ENCODE measurements at regions not wholly inside any gene's neighbourhood (a gene's known extent, or its start where the extent isn't known, plus 50 kb on each side); places are given as distances from the start of the nearest gene placed in this dataset.
"Not testable (repeated sequence)": the region's sequence is repeated elsewhere in the genome, so short reads cannot be mapped to it uniquely, and the experiment has no call there.

- no peak for FAIRE-seq
Measured at GRCh38 chr1:238776126-238776525, 610.2 kb upstream of the CHRM3 start.

GRCh38 chr1:238772322-238772721, 614.0 kb upstream of the CHRM3 start:
- FAIRE-seq (no peak), DNase-seq (ENCODE audit: low spot score) (no peak)

More at GRCh38 chr1:238776126-238776525, 610.2 kb upstream of the CHRM3 start:
- DNase-seq (ENCODE audit: low spot score): no peak

DNA sequence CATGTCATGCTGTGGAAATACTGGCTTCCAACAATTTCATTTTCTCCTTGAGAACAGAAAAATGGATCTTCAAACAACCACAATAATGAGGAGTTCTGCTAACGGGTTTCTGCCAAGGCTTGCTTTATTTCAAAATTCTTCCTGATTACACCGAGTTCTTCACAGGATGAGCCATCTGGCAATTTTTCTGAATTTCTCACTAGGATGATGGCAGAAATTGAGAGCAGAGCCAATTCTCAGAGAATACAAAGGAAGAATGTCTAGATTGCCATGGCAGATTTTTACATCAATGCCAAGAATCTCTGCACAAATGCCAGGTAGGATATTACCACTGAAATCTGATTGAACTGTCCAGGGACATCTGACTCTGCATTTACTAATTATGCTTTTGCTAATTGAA, 619.0 kb upstream of the CHRM3 start:
- DNase-seq (ENCODE audit: low spot score) (no peak), FAIRE-seq (no peak)

- FAIRE-seq (no peak), DNase-seq (ENCODE audit: low spot score) (no peak)
Measured at GRCh38 chr1:238764779-238765178, 621.6 kb upstream of the CHRM3 start.

- no peak for FAIRE-seq
- DNase-seq (ENCODE audit: low spot score): no peak
Measured at GRCh38 chr1:238753252-238753651, 633.1 kb upstream of the CHRM3 start.

DNA sequence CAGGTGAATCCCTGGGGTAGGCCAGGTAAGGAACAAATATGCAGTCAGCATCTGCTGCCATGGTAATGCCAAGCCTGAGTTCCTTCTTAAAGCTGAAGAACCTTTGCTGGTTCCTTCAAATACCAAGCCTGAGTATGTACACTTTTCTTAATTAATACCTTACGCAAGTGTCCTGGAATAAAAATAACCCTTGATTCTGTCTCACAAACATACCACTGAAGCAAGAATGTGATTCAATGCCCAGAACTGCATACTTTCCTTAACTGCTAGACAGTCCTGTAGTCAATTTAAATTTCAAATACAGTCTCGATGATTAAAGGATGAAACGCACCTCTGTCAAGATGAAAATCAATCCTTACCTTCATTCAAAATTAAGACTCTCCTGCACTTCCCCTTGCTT, 634.0 kb upstream of the CHRM3 start:
- FAIRE-seq (no peak), DNase-seq (ENCODE audit: low spot score) (no peak)

- FAIRE-seq (no peak), DNase-seq (ENCODE audit: low spot score) (no peak)
Measured at GRCh38 chr1:238745069-238745468, 641.3 kb upstream of the CHRM3 start.

DNA sequence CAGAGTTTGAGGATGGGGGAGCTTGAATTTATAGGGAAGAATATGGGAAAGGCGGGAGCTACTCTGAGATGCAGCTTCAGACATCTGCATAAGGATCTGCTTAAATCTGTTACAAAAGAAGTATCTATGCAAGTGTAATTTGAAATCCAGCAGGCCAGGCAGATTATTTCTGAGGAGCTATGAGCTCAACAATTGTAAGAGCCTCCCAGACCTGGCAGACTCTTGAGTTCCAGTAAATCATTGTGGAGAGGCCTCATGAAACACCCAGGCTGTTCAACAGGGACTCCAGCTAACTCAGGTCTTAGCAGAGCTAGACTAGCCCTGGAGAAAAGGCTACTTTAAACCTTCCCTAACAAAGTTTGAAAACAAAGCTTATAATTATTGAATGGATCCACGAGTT, 647.5 kb upstream of the CHRM3 start:
- no peak for FAIRE-seq
- no peak for DNase-seq (ENCODE audit: low spot score)

DNA sequence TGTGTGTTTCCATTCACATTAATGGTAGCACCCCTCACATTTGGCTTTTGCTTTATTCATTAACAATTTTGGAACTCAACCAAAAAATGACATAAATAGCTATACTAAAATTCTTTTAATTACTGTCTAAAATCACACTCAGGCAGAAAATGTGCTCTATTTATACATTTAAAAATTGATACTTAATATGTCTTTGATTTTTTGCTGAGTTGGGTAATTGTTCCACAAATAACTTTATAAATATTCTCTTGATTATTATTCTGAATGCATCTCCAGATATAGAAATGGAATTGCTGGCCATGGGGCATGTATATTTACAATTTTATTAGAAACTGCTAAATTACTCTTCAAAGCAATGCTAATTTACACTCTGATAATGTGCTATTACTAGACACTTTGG, 658.7 kb upstream of the CHRM3 start:
- FAIRE-seq: no peak

GRCh38 chr1:238722812-238723211, 663.6 kb upstream of the CHRM3 start:
- FAIRE-seq (no peak), DNase-seq (ENCODE audit: low spot score) (no peak)

More for the DNA sequence above, 658.7 kb upstream of the CHRM3 start:
- DNase-seq (ENCODE audit: low spot score): no peak

GRCh38 chr1:238710697-238711096, 675.7 kb upstream of the CHRM3 start:
- FAIRE-seq (no peak), DNase-seq (ENCODE audit: low spot score) (no peak)

DNA sequence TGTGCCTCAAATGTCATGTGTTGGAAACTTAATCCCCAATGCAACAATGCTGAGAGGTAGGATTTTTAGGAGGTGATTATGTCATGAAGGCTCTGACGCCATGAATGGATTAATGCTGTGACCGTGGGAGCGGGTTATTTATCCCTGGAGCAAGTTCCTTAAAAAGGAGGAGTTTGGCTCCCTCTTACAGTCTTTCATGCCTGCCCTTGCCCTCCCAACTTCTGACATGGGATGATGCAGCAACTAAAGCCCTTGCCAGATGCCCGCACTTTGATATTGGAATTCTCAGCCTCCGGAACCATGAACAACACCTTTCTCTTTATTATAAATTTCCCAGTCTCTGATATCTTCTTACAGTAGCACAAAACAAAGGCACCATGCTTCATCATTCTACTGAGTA, 685.3 kb upstream of the CHRM3 start:
- DNase-seq (ENCODE audit: low spot score): no peak

DNA sequence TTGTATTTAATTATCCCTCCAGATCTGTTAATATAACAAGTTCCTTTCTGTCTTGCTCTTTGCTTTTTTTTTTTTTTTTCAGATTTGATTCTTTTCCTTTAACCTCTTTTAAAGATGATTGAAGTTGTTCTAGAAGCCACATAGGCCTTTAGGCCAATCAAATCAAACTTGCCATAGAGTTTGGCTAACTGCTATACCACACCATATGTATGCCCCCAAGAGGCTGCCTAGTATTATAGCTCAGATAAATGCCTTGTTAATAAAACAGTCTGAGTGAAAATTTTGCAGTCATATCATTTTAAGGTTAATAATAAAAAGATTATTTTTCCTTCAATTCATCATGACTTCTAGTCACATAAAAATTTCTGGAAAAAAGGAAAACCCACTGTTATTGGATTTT, 696.0 kb upstream of the CHRM3 start:
- FAIRE-seq (no peak), DNase-seq (ENCODE audit: low spot score) (no peak)

More for the DNA sequence above, 685.3 kb upstream of the CHRM3 start:
- no peak for FAIRE-seq

DNA sequence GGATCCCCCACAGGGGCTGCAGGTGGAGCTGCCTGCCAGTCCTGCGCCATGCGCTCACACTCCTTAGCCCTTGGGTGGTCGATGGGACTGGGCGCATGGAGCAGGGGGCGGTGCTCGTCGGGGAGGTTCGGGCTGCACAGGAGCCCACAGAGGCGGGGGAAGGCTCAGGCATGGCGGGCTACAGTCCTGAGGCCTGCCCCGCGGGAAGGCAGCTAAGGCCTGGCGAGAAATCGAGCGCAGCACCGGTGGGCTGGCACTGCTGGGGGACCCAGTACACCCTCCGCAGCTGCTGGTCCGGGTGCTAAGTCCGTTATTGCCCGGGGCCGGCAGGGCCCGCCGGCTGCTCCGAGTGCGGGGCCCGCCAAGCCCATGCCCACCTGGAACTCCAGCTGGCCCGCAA, 701.8 kb upstream of the CHRM3 start:
- FAIRE-seq; DNase-seq (ENCODE audit: low spot score): not testable (repeated sequence)

DNA sequence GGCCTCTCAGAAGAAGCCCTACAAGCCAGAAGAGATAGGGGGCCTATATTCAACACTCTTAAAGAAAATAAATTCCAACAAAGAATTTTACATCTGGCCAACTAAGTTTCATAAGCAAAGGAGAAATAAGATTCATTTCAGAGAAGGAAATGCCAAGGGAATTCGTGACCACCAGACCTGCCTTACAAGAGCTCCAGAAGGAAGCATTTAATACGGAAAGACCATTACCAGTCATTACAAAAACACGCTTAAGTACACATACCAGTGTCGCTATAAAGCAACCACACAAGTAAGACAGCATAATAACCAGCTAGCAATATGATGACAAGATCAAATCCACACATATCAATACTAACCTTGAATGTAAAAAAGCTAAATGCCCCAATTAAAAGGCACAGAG, 704.9 kb upstream of the CHRM3 start:
- DNase-seq (ENCODE audit: low spot score) (no peak), FAIRE-seq (no peak)

- DNase-seq (ENCODE audit: low spot score) (no peak), FAIRE-seq (no peak)
Measured at GRCh38 chr1:238681021-238681420, 705.3 kb upstream of the CHRM3 start.

- FAIRE-seq (no peak), DNase-seq (ENCODE audit: low spot score) (no peak)
Measured at GRCh38 chr1:238677567-238677966, 708.8 kb upstream of the CHRM3 start.

DNA sequence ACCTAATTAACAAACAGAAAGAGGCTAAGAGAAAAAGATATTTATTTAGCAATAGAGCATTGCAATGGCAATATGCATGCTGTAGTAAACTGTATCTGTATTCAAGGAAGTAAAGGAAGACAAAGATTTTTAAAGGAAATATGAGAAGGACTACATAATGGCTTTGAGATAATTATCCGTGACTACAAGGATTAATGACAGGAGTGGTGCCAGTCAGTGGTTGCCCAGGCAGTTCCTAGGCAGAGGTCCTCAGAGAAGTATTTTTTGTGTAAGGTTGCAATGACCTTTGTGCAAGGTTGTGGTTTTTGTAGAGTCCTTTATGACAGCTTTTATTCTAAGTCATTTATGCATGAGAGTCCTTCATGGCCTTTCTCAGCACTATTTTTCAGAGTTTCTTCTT, 711.1 kb upstream of the CHRM3 start:
- DNase-seq (ENCODE audit: low spot score): no peak
- FAIRE-seq: no peak

DNA sequence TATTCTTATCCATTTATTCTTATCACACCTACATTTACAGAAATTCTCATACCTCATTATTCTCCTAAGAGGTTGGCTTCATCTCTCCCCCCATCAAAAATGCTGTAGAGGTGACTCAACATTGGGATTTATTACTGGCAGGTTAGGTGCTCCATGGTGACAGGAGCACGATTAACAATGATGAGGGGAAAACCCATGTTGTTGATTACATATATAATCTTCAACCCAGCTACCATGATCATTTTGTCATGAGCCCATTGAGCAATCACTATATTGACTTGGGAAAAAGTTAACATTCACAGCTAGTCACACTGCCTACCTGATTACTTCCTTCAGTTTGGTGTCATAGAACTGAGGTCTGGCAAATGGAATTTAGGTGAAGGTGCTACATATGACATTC, 712.1 kb upstream of the CHRM3 start:
- DNase-seq (ENCODE audit: low spot score) (no peak), FAIRE-seq (no peak)

- DNase-seq (ENCODE audit: low spot score): no peak
- FAIRE-seq: no peak
Measured at GRCh38 chr1:238673561-238673960, 712.8 kb upstream of the CHRM3 start.

- no peak for FAIRE-seq
Measured at GRCh38 chr1:238672806-238673205, 713.6 kb upstream of the CHRM3 start.

DNA sequence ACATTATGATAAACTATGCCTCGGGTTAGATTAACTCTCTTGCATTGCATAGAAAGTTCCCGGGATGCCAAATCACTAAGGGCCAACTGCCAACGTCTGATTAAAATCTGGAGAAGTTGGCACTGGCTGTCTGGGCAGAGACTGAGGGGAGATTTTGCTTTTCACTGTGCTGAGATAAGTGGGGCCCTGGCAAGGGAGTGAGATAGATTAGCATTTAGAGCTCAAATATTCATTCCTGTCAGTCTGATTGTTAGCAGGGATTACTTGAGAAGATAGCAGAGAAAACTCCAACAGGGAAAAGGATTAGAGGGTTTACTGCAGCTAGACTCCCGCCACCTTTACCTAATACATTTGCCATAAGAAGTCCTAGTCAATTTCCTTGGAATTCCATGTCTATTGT, 714.1 kb upstream of the CHRM3 start:
- FAIRE-seq (no peak), DNase-seq (ENCODE audit: low spot score) (no peak)

More at GRCh38 chr1:238672806-238673205, 713.6 kb upstream of the CHRM3 start:
- DNase-seq (ENCODE audit: low spot score): no peak

DNA sequence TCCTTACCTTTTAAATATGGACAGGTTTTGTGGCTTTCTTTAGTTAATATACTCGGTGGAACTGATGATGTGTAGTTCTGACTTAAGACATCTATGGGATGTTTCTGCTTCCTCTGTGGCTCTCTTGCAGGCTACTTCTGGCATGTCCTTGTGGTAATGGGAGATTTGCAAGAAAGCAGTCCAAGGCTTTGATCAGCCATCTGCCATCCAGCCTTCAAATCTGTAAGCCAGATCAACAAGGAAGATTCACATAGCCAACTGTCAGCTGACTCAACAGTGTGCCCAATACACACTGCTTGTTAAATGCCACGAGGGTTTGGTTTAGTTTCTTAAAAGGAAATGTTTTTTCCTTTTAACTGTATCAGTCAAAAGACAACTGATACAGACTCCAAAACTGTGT, 722.2 kb upstream of the CHRM3 start:
- DNase-seq (ENCODE audit: low spot score) (no peak), FAIRE-seq (no peak)

DNA sequence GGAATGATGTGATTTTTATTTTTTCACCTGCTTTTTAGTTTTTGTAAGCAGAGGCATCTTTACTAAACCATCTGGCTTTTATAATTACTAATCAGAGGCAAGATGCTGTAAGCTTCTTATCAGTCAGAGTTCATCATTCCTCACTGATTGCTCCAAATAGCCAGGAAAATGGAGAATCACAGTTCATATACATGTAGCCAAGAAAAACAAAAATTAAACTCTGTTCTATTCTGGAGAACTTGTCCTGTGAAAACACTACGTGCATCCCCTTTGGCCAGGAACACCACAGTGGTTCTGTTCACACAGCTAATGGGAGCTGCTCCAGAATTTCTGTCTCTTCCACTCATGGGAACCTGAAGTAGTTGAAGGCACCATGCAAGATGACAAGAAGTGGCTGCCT, 725.5 kb upstream of the CHRM3 start:
- FAIRE-seq (no peak), DNase-seq (ENCODE audit: low spot score) (no peak)
